ENCODE measurements at regions not wholly inside any gene's neighbourhood (a gene's known extent, or its start where the extent isn't known, plus 50 kb on each side); places are given as distances from the start of the nearest gene placed in this dataset.

DNA sequence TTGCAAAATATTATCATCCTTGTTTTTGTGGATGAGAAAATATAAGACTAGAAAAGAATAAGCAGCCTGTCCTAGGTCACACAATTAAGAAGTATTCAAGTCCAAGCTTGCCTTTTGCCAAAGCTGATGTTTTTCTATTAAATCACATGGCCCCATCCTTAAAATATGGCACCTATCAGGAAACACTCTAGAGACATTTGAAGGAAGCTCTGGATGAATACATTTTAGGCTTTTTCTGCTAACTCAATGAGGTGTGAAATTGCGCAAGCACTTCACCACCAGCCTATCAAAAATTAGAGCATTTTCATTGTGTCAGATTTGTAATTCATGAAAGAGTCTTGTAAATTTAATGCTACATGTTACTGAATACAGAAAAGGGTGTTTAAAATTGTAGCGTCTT lies 251.1 kb upstream of the MAD2L1 start (continued):
- TF ChIP-seq, protein P1, sequence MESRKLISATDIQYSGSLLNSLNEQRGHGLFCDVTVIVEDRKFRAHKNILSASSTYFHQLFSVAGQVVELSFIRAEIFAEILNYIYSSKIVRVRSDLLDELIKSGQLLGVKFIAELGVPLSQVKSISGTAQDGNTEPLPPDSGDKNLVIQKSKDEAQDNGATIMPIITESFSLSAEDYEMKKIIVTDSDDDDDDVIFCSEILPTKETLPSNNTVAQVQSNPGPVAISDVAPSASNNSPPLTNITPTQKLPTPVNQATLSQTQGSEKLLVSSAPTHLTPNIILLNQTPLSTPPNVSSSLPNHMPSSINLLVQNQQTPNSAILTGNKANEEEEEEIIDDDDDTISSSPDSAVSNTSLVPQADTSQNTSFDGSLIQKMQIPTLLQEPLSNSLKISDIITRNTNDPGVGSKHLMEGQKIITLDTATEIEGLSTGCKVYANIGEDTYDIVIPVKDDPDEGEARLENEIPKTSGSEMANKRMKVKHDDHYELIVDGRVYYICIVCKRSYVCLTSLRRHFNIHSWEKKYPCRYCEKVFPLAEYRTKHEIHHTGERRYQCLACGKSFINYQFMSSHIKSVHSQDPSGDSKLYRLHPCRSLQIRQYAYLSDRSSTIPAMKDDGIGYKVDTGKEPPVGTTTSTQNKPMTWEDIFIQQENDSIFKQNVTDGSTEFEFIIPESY (IDR thresholded peaks at IDR 0.05; ENCODE audit: borderline replicate concordance, low read depth), result no peak
- no peak for TF ChIP-seq FOXJ3 (CRISPR knock-in tag; IDR thresholded peaks at IDR 0.05)
- TF ChIP-seq, protein P2, sequence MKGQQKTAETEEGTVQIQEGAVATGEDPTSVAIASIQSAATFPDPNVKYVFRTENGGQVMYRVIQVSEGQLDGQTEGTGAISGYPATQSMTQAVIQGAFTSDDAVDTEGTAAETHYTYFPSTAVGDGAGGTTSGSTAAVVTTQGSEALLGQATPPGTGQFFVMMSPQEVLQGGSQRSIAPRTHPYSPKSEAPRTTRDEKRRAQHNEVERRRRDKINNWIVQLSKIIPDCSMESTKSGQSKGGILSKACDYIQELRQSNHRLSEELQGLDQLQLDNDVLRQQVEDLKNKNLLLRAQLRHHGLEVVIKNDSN (IDR thresholded peaks at IDR 0.05; ENCODE audit: borderline replicate concordance, low read depth), result no peak
- TF ChIP-seq RCOR1 (IDR thresholded peaks at IDR 0.05; ENCODE audit: low read length), result no peak

DNA sequence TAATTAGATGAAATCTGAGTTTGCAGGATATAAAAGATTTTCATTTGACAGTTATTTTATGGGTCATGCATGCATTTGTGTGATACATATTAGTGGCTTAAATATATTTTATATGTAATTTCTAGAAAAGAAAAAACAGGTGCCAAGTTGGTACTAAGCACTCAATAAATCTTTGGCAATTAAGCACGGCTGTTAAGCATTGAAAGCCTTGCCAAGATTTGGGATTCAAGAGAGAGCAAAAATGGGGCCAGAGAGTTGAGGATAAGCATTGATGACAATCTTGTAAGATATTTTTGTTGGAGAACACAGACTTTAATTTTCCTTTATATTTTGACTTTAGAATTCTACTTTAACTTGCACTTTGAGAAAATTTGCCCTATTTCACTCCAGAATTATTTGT lies 249.8 kb upstream of the MAD2L1 start:
- ChIA-PET CTCF (no interaction called here), POLR2A (no interaction called here)
- H3K4me2 ChIP-seq, result no peak overlapping the region
- no peak overlapping the region for H2AFZ ChIP-seq (ENCODE audit: low read depth)
- H3K27me3 ChIP-seq (ENCODE audit: insufficient read depth), result no peaks in the 10 kb centered on the region
- no peak overlapping the region for H3K9ac ChIP-seq
- no peaks in the 10 kb centered on the region for H3K79me2 ChIP-seq (ENCODE audit: insufficient read depth)
- WGBS (ENCODE audit: low lambda C conversion rate), result 0% methylated on average over 1 of the region's 1 CpG
- no peaks in the 10 kb centered on the region for H3K4me1 ChIP-seq (ENCODE audit: control insufficient read depth in 1 of 2, insufficient read depth in 2 of 2, low read depth in 1 of 2, low read length in 1 of 2)
- no peak overlapping the region for H3K27ac ChIP-seq (ENCODE audit: low read depth in 2 of 2, low read length in 1 of 2)
- H3K4me3 ChIP-seq (ENCODE audit: low read depth in 2 of 2, low read length in 1 of 2), result no peak overlapping the region
- H3K36me3 ChIP-seq (replicated peaks in 1 of 2; ENCODE audit: control insufficient read depth in 1 of 2, insufficient read depth in 2 of 2, low read length in 1 of 2), result no peaks in the 10 kb centered on the region
- no peaks in the 10 kb centered on the region for H3K9me3 ChIP-seq
- H3F3A ChIP-seq (replicated peaks; ENCODE audit: insufficient read depth), result no peaks in the 10 kb centered on the region
- TF ChIP-seq TAF1 (IDR thresholded peaks at IDR 0.05; ENCODE audit: borderline replicate concordance, low read depth, low read length), result no peak
- no peaks in the 10 kb centered on the region for H3K9me2 ChIP-seq
- no peaks in the 10 kb centered on the region for H4K20me1 ChIP-seq (ENCODE audit: insufficient read depth)
- no peak for DNase-seq

DNA sequence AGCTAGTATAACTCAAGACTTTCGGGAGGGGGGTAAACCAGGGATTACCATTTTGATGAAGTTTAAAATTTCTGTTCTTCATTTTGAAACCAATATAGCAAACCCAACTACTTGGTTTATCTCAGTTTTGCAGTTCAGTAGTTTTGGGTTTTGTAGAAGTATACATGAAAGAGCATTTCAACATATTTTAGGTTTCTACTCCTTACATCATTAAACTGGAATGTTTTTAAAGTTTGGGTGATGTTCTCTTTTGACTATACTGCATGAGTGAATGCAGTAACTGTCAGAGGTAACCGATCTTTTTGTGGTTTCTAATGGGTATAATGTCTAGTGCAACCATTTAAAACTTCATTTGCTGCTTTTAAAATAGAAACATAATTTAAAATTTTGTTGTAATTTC lies 248.3 kb upstream of the MAD2L1 start:
- Histone ChIP-seq H3K4me3 (ENCODE audit: low read depth in 2 of 2, low read length in 1 of 2) (no peak overlapping the region), H2AFZ (ENCODE audit: low read depth) (no peak overlapping the region), H3K9me3 (no peaks in the 10 kb centered on the region), H3K36me3 (replicated peaks in 1 of 2; ENCODE audit: control insufficient read depth in 1 of 2, insufficient read depth in 2 of 2, low read length in 1 of 2) (no peaks in the 10 kb centered on the region), H3K27ac (ENCODE audit: low read depth in 2 of 2, low read length in 1 of 2) (no peak overlapping the region), H3K27me3 (ENCODE audit: insufficient read depth) (no peaks in the 10 kb centered on the region), H3K79me2 (ENCODE audit: insufficient read depth) (no peaks in the 10 kb centered on the region), H3K9me2 (no peaks in the 10 kb centered on the region), H3K4me2 (no peak overlapping the region), H4K20me1 (ENCODE audit: insufficient read depth) (no peaks in the 10 kb centered on the region), H3K4me1 (ENCODE audit: control insufficient read depth in 1 of 2, insufficient read depth in 2 of 2, low read depth in 1 of 2, low read length in 1 of 2) (no peaks in the 10 kb centered on the region), H3F3A (replicated peaks; ENCODE audit: insufficient read depth) (no peaks in the 10 kb centered on the region), H3K9ac (no peak overlapping the region)
- CTCF ChIA-PET, result no interaction called here
- POLR2A ChIA-PET, result no interaction called here
- DNase-seq, result no peak
- TF ChIP-seq TCF12 (IDR thresholded peaks at IDR 0.05) (no peak), MEF2A (IDR thresholded peaks at IDR 0.05; ENCODE audit: borderline replicate concordance, low read depth) (no peak), SMC3 (IDR thresholded peaks at IDR 0.05; ENCODE audit: low read depth, low read length) (no peak)
- TF ChIP-seq, protein P2 (IDR thresholded peaks at IDR 0.05; ENCODE audit: borderline replicate concordance, low read depth), result no peak
- WGBS (ENCODE audit: low lambda C conversion rate), result 25% methylated on average over 2 of the region's 2 CpGs
